ENCODE measurements at regions not wholly inside any gene's neighbourhood (a gene's known extent, or its start where the extent isn't known, plus 50 kb on each side); places are given as distances from the start of the nearest gene placed in this dataset.

GRCh38 chr6:169165561-169166300 lies 87.9 kb downstream of the THBS2 start:
- DNase-seq (ENCODE audit: low read depth): no peak
- no peak for TF ChIP-seq CTCF (IDR thresholded peaks at IDR 0.05; ENCODE audit: insufficient read depth, low read depth, low read length, missing control alignments)
- H3K4me3 ChIP-seq (ENCODE audit: low read length): no peak overlapping the region

DNA sequence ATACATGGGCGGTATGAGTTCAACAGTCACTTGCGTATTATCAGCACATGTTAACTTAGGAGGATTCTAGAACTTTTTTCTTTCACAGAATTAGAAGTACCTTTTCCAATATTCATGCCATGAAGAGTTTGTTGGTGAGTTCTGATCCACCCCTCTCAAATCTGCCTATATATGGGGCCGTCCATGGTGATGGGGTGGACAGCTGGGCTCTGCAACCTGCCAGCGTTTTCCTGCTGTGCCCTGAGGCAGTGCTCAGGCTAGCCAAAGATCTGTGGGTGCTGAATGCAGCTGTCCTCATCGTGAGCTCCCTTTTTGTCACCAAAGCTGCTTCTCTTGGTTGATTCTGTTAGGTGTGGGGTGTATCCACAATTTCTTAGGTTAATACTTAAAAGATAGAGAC lies 88.7 kb downstream of the THBS2 start:
- H3K4me3 ChIP-seq (ENCODE audit: low read length): no peak overlapping the region
- DNase-seq (ENCODE audit: low read depth): no peak
- TF ChIP-seq CTCF (IDR thresholded peaks at IDR 0.05; ENCODE audit: insufficient read depth, low read depth, low read length, missing control alignments): no peak

- no peak for TF ChIP-seq CTCF (IDR thresholded peaks at IDR 0.05; ENCODE audit: insufficient read depth, low read depth, low read length, missing control alignments)
- no peak overlapping the region for H3K4me3 ChIP-seq (ENCODE audit: low read length)
- no peak for DNase-seq (ENCODE audit: low read depth)
These were observed 89.2 kb downstream of the THBS2 start for GRCh38 chr6:169164451-169164850.

DNA sequence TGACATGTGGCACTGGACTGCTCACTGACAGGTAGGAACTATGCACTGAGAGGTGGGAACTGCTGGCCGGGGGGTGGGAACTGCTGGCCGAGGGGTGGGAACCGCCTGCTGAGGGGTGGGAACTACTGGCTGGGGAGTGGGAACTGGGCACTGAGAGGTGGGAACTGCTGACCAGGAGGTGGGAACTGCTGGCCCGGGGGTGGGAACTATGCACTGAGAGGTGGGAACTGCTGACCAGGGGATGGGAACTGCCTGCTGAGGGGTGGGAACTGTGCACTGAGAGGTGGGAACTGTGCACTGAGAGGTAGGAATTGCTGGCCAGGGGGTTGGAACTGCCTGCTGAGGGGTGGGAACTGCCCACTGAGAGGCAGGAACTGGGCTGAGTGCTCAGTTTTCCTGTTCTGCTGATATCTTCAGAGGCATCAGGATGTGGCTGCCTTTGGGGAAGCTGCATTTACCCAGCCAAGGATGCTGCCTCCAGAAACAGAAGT lies 90.2 kb downstream of the THBS2 start:
- no peak for TF ChIP-seq CTCF (IDR thresholded peaks at IDR 0.05; ENCODE audit: insufficient read depth, low read depth, low read length, missing control alignments)
- H3K4me3 ChIP-seq (ENCODE audit: low read length): no peak overlapping the region
- no peak for DNase-seq (ENCODE audit: low read depth)

DNA sequence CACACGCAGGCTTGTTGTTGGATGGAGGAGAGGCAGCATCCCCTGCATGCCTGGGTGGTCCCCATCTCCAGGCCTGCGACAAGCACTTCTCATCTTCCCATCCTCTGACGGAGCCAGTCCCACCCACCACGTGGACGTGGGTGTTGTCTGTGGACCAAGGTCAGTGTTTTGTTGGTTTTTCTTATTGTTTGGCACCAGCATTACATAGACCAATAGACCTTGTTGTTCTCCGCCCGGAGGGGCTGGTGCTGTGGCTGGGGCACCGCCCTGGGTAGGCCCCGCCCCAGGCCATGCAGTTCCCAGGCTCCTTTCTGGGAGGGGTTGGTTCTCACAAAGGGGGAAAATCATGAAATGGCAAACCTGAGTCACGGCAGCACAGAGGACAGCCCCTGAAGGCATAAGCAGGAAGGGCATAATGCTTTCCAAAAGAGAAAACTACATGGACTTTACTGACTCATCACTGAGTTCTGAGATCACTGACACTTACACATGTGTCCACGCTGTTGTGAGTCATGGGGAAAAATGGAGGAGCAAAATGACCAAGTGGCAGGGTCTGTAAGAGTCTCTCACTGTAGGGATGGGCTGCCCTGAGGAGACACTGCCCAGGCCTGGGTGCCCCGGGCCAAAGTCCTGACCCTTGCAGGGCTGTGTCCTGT lies 90.8 kb downstream of the THBS2 start:
- no peak overlapping the region for H3K4me3 ChIP-seq (ENCODE audit: low read length)
- peak; percentile 86 for DNase-seq (ENCODE audit: low read depth)

GRCh38 chr6:169162249-169162648 lies 91.4 kb downstream of the THBS2 start:
- no peak for TF ChIP-seq CTCF (IDR thresholded peaks at IDR 0.05; ENCODE audit: insufficient read depth, low read depth, low read length, missing control alignments)
- no peak for DNase-seq (ENCODE audit: low read depth)
- no peak overlapping the region for H3K4me3 ChIP-seq (ENCODE audit: low read length)

More for the DNA sequence above, 90.8 kb downstream of the THBS2 start:
- no peak for TF ChIP-seq CTCF (IDR thresholded peaks at IDR 0.05; ENCODE audit: insufficient read depth, low read depth, low read length, missing control alignments)

Data from epithelial cell of esophagus (primary cell).